ENCODE measurements at regions not wholly inside any gene's neighbourhood (a gene's known extent, or its start where the extent isn't known, plus 50 kb on each side); places are given as distances from the start of the nearest gene placed in this dataset.

DNA sequence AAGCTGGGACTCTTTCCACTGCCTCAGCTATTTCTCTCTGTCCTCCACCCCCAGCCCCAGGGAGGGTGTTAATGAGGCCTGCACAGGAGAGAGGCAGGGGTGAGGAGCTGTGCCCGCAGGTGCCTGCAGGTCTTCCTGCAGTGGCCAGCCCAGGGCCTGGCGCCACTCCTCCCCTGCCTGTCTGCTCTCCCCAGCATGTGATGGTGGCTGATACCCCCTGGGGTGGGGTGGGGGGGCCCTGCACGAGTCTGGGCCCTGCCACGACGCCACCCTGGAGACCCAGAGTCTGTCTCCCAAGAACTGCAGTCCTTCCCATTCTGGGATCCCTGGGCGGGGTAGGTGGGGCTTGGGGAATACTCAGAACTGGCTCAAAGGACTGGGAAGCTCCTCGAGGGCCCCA is 166.4 kb upstream of the SMIM23 start (continued):
- TF ChIP-seq ATF1 (CRISPR knock-in tag; IDR thresholded peaks at IDR 0.05) (no peak), ZSCAN18 (CRISPR knock-in tag; IDR thresholded peaks at IDR 0.05) (no peak), FOXJ3 (CRISPR knock-in tag; IDR thresholded peaks at IDR 0.05; ENCODE audit: borderline replicate concordance) (no peak), FOXP4 (CRISPR knock-in tag; IDR thresholded peaks at IDR 0.05) (no peak), NFE2L1 (CRISPR knock-in tag; IDR thresholded peaks at IDR 0.05) (no peak)

DNA sequence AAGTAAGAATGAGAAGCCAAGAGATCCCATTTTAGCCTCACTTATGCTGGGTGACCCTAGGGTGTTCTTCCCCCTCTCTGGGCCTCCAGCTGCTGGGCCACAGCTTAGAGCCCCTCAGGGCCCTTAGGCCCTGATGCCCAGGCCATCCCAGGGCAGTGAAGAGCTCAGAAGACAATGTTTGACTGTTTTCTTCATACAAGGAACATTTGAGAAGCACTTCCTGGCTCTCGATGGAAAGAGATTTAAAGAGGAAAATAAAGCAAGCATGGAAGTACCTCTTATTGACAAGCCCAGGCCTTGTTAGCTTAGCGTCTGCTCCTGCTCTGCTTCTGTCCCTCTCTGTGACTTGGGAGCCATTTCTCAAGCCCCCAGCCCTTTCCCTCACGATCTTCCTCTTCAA is 165.9 kb upstream of the SMIM23 start:
- peaks cover 94% of the 10 kb centered on the region for H3K27me3 Mint-ChIP-seq (ENCODE audit: low read depth)
- no peak for TF ChIP-seq NFE2L1 (CRISPR knock-in tag; IDR thresholded peaks at IDR 0.05)
- TF ChIP-seq, protein P1, sequence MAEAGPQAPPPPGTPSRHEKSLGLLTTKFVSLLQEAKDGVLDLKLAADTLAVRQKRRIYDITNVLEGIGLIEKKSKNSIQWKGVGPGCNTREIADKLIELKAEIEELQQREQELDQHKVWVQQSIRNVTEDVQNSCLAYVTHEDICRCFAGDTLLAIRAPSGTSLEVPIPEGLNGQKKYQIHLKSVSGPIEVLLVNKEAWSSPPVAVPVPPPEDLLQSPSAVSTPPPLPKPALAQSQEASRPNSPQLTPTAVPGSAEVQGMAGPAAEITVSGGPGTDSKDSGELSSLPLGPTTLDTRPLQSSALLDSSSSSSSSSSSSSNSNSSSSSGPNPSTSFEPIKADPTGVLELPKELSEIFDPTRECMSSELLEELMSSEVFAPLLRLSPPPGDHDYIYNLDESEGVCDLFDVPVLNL (CRISPR knock-in tag; IDR thresholded peaks at IDR 0.05; ENCODE audit: borderline replicate concordance, low read depth): no peak
- no peak for TF ChIP-seq IRF1 (CRISPR knock-in tag; IDR thresholded peaks at IDR 0.05)
- TF ChIP-seq PREB (CRISPR knock-in tag; IDR thresholded peaks at IDR 0.05; ENCODE audit: borderline replicate concordance): no peak
- TF ChIP-seq, protein P2, sequence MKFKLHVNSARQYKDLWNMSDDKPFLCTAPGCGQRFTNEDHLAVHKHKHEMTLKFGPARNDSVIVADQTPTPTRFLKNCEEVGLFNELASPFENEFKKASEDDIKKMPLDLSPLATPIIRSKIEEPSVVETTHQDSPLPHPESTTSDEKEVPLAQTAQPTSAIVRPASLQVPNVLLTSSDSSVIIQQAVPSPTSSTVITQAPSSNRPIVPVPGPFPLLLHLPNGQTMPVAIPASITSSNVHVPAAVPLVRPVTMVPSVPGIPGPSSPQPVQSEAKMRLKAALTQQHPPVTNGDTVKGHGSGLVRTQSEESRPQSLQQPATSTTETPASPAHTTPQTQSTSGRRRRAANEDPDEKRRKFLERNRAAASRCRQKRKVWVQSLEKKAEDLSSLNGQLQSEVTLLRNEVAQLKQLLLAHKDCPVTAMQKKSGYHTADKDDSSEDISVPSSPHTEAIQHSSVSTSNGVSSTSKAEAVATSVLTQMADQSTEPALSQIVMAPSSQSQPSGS (CRISPR knock-in tag; IDR thresholded peaks at IDR 0.05; ENCODE audit: borderline replicate concordance, low read depth): no peak
- no peak for TF ChIP-seq FOXJ3 (CRISPR knock-in tag; IDR thresholded peaks at IDR 0.05; ENCODE audit: borderline replicate concordance)
- no peak for TF ChIP-seq ZNF121 (CRISPR knock-in tag; IDR thresholded peaks at IDR 0.05)
- TF ChIP-seq CREM (CRISPR knock-in tag; IDR thresholded peaks at IDR 0.05): no peak
- H3K9me3 Mint-ChIP-seq: no peaks in the 10 kb centered on the region
- ChIA-PET POLR2A (no interaction called here), CTCF (interaction anchor here (1.1 to 1.6 kb wide), 3 partner anchors 10 to 201 kb away, joined by 3 to 6 read pairs (median 3); no protein-coding TSS in a partner anchor)
- peaks cover 49% of the 10 kb centered on the region for H3K4me1 Mint-ChIP-seq
- H3K27ac Mint-ChIP-seq: no peak overlapping the region
- no peak overlapping the region for H3K4me3 Mint-ChIP-seq
- no peak for DNase-seq (ENCODE audit: low spot score)
- H3K36me3 Mint-ChIP-seq: no peaks in the 10 kb centered on the region
- ATAC-seq: no peak

DNA sequence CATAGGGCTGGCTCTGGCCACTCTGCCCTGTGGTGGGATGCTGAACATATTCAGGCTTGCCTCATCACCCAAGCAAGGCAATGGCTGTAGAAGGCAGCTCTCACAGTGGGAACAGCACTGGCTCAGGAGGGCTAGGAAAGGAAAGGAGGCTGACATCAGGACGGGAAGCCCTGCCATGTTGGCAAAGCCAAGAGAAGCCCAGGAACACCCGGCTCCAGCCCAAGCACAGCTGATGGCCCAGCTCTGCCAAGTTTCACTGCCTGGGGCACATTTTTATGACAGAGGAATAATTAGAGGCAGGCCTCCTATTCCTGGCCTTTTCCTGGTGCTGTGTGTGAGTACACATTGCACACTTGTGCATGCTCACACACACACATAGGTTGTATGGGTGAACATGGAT is 163.6 kb upstream of the SMIM23 start:
- ChIA-PET CTCF (interaction anchor here (1.1 kb wide), 1 partner anchor 137 kb away, joined by 5 read pairs; no protein-coding TSS in a partner anchor), POLR2A (no interaction called here)
- ATAC-seq (no peak), DNase-seq (ENCODE audit: low spot score) (no peak)
- H3K4me1 Mint-ChIP-seq: peaks cover 40% of the 10 kb centered on the region
- H3K27me3 Mint-ChIP-seq (ENCODE audit: low read depth): peaks cover 98% of the 10 kb centered on the region
- no peaks in the 10 kb centered on the region for H3K9me3 Mint-ChIP-seq
- no peak overlapping the region for H3K4me3 Mint-ChIP-seq
- no peaks in the 10 kb centered on the region for H3K36me3 Mint-ChIP-seq
- no peak overlapping the region for H3K27ac Mint-ChIP-seq
- TF ChIP-seq, protein P3, sequence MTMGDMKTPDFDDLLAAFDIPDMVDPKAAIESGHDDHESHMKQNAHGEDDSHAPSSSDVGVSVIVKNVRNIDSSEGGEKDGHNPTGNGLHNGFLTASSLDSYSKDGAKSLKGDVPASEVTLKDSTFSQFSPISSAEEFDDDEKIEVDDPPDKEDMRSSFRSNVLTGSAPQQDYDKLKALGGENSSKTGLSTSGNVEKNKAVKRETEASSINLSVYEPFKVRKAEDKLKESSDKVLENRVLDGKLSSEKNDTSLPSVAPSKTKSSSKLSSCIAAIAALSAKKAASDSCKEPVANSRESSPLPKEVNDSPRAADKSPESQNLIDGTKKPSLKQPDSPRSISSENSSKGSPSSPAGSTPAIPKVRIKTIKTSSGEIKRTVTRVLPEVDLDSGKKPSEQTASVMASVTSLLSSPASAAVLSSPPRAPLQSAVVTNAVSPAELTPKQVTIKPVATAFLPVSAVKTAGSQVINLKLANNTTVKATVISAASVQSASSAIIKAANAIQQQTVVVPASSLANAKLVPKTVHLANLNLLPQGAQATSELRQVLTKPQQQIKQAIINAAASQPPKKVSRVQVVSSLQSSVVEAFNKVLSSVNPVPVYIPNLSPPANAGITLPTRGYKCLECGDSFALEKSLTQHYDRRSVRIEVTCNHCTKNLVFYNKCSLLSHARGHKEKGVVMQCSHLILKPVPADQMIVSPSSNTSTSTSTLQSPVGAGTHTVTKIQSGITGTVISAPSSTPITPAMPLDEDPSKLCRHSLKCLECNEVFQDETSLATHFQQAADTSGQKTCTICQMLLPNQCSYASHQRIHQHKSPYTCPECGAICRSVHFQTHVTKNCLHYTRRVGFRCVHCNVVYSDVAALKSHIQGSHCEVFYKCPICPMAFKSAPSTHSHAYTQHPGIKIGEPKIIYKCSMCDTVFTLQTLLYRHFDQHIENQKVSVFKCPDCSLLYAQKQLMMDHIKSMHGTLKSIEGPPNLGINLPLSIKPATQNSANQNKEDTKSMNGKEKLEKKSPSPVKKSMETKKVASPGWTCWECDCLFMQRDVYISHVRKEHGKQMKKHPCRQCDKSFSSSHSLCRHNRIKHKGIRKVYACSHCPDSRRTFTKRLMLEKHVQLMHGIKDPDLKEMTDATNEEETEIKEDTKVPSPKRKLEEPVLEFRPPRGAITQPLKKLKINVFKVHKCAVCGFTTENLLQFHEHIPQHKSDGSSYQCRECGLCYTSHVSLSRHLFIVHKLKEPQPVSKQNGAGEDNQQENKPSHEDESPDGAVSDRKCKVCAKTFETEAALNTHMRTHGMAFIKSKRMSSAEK (CRISPR knock-in tag; IDR thresholded peaks at IDR 0.05; ENCODE audit: borderline replicate concordance): no peak
- no peak for TF ChIP-seq TCF7 (CRISPR knock-in tag; IDR thresholded peaks at IDR 0.05; ENCODE audit: low read depth)
- no peak for TF ChIP-seq OVOL2 (CRISPR knock-in tag; IDR thresholded peaks at IDR 0.05; ENCODE audit: borderline replicate concordance)
- TF ChIP-seq ATF6 (CRISPR knock-in tag; IDR thresholded peaks at IDR 0.05): no peak
- no peak for TF ChIP-seq ATF1 (CRISPR knock-in tag; IDR thresholded peaks at IDR 0.05)
- no peak for TF ChIP-seq TEAD4 (CRISPR knock-in tag; IDR thresholded peaks at IDR 0.05)
- no peak for TF ChIP-seq FOXP1 (CRISPR knock-in tag; IDR thresholded peaks at IDR 0.05; ENCODE audit: borderline replicate concordance)

All from WTC11 (cell line).